A673 (cell line): ENCODE measurements at regions not wholly inside any gene's neighbourhood (a gene's known extent, or its start where the extent isn't known, plus 50 kb on each side); places are given as distances from the start of the nearest gene placed in this dataset.

Experiments used
- EZH2 ChIP-seq: fragments of 200-600 bp; sonication (generic); IDR thresholded peaks from 2 replicates; pipeline ENCODE4 v1.6.1; 2017; ENCODE audit warnings: borderline replicate concordance, low read depth, mild to moderate bottlenecking, mixed read lengths, antibody characterized with exemption, low read length; ENCODE audit not compliant: poor library complexity, severe bottlenecking
- TF ChIP-seq, protein P1 (sequence below): fragments of 300-800, 200-600 bp; sonication (generic); conservative IDR thresholded peaks from 2 replicates; pipeline ENCODE4 v1.5.1; 2017; ENCODE audit warnings: low read depth, mild to moderate bottlenecking, antibody characterized with exemption, low read length, moderate library complexity, mixed read lengths

DNA sequence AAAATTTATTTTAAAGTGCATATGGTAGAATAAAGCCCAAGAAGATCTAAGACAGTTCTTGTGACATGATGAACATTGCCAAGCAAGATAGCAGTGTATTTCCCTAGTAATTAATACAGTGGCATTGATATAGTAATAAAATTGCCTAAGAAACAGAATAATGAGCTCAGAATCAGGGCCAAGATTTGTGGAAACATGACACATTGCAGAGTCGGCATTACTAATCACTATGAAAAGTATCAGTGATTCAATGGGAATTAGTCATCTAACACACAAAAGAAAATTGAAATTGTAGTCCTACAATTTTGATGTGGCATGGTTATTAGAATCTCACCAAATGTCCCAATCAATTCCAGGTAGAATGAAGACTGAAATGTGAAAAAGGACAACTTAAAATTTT, 243.0 kb upstream of the CYRIA start:
- TF ChIP-seq EZH2 = no peak
- TF ChIP-seq, protein P1, sequence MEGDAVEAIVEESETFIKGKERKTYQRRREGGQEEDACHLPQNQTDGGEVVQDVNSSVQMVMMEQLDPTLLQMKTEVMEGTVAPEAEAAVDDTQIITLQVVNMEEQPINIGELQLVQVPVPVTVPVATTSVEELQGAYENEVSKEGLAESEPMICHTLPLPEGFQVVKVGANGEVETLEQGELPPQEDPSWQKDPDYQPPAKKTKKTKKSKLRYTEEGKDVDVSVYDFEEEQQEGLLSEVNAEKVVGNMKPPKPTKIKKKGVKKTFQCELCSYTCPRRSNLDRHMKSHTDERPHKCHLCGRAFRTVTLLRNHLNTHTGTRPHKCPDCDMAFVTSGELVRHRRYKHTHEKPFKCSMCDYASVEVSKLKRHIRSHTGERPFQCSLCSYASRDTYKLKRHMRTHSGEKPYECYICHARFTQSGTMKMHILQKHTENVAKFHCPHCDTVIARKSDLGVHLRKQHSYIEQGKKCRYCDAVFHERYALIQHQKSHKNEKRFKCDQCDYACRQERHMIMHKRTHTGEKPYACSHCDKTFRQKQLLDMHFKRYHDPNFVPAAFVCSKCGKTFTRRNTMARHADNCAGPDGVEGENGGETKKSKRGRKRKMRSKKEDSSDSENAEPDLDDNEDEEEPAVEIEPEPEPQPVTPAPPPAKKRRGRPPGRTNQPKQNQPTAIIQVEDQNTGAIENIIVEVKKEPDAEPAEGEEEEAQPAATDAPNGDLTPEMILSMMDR = no peak
